ENCODE measurements at regions not wholly inside any gene's neighbourhood (a gene's known extent, or its start where the extent isn't known, plus 50 kb on each side); places are given as distances from the start of the nearest gene placed in this dataset.

- H3K27ac ChIP-seq (ENCODE audit: extremely low read depth, low read depth, low read length), result no peak overlapping the region
- no peaks in the 10 kb centered on the region for H3K4me1 ChIP-seq (ENCODE audit: control insufficient read depth, insufficient read depth, low read length)
- ChIA-PET CTCF (interaction anchor here (0.6 kb wide), 1 partner anchor 84 kb away, joined by 3 read pairs; no protein-coding TSS in a partner anchor), POLR2A (no interaction called here)
- H3K9me3 ChIP-seq (ENCODE audit: control insufficient read depth, insufficient read depth, low read depth, low read length), result no peaks in the 10 kb centered on the region
- H3K36me3 ChIP-seq (ENCODE audit: control insufficient read depth in 2 of 2, insufficient read depth in 1 of 2, low read length in 2 of 2), result no peaks in the 10 kb centered on the region
- H3K4me3 ChIP-seq (ENCODE audit: low read depth, low read length), result no peak overlapping the region
- TF ChIP-seq ZNF518A (tag by site-specific recombination; conservative IDR thresholded peaks at IDR 0.05; ENCODE audit: low read depth) (no peak), ZNF148 (tag by site-specific recombination; IDR thresholded peaks at IDR 0.05; ENCODE audit: borderline replicate concordance) (no peak), ZNF658 (tag by site-specific recombination; IDR thresholded peaks at IDR 0.05) (no peak), BCL11B (tag by site-specific recombination; IDR thresholded peaks at IDR 0.05; ENCODE audit: low read depth) (no peak), ZNF600 (tag by site-specific recombination; IDR thresholded peaks at IDR 0.05) (no peak), ZNF138 (tag by site-specific recombination; IDR thresholded peaks at IDR 0.05; ENCODE audit: borderline replicate concordance) (no peak), HOXA7 (CRISPR knock-in tag; IDR thresholded peaks at IDR 0.05; ENCODE audit: borderline replicate concordance) (no peak), ZNF549 (tag by site-specific recombination; IDR thresholded peaks at IDR 0.05) (no peak), GLI4 (tag by site-specific recombination; IDR thresholded peaks at IDR 0.05) (no peak)
- TF ChIP-seq, protein P1, sequence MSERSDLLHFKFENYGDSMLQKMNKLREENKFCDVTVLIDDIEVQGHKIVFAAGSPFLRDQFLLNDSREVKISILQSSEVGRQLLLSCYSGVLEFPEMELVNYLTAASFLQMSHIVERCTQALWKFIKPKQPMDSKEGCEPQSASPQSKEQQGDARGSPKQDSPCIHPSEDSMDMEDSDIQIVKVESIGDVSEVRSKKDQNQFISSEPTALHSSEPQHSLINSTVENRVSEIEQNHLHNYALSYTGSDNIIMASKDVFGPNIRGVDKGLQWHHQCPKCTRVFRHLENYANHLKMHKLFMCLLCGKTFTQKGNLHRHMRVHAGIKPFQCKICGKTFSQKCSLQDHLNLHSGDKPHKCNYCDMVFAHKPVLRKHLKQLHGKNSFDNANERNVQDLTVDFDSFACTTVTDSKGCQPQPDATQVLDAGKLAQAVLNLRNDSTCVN (tag by site-specific recombination; optimal IDR thresholded peaks at IDR 0.05), result no peak
- TF ChIP-seq, protein P2, sequence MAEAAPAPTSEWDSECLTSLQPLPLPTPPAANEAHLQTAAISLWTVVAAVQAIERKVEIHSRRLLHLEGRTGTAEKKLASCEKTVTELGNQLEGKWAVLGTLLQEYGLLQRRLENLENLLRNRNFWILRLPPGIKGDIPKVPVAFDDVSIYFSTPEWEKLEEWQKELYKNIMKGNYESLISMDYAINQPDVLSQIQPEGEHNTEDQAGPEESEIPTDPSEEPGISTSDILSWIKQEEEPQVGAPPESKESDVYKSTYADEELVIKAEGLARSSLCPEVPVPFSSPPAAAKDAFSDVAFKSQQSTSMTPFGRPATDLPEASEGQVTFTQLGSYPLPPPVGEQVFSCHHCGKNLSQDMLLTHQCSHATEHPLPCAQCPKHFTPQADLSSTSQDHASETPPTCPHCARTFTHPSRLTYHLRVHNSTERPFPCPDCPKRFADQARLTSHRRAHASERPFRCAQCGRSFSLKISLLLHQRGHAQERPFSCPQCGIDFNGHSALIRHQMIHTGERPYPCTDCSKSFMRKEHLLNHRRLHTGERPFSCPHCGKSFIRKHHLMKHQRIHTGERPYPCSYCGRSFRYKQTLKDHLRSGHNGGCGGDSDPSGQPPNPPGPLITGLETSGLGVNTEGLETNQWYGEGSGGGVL (tag by site-specific recombination; IDR thresholded peaks at IDR 0.05), result no peak
Measured at GRCh38 chr13:68214691-68215415, 984.7 kb upstream of the PCDH9 start.

- TF ChIP-seq ZFP37 (tag by site-specific recombination; IDR thresholded peaks at IDR 0.05) (no peak), ZNF394 (tag by site-specific recombination; IDR thresholded peaks at IDR 0.05; ENCODE audit: borderline replicate concordance) (no peak), ZNF791 (tag by site-specific recombination; IDR thresholded peaks at IDR 0.05) (no peak), ZNF404 (tag by site-specific recombination; IDR thresholded peaks at IDR 0.05) (no peak), OSR2 (tag by site-specific recombination; IDR thresholded peaks at IDR 0.05) (no peak), PRDM1 (tag by site-specific recombination; IDR thresholded peaks at IDR 0.05) (no peak)
- TF ChIP-seq, protein P3, sequence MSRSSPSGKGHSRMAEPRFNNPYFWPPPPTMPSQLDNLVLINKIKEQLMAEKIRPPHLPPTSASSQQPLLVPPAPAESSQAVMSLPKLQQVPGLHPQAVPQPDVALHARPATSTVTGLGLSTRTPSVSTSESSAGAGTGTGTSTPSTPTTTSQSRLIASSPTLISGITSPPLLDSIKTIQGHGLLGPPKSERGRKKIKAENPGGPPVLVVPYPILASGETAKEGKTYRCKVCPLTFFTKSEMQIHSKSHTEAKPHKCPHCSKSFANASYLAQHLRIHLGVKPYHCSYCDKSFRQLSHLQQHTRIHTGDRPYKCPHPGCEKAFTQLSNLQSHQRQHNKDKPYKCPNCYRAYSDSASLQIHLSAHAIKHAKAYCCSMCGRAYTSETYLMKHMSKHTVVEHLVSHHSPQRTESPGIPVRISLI (tag by site-specific recombination; IDR thresholded peaks at IDR 0.05), result no peak
- H3K4me1 ChIP-seq (ENCODE audit: control insufficient read depth, insufficient read depth, low read length), result no peaks in the 10 kb centered on the region
- CTCF ChIA-PET, result interaction anchor here (0.6 kb wide), 2 partner anchors 306 to 1154 kb away, joined by 4 to 5 read pairs; no protein-coding TSS in a partner anchor
Measured at GRCh38 chr13:68199271-68199670, 969.1 kb upstream of the PCDH9 start.

More at GRCh38 chr13:68199271-68199670, 969.1 kb upstream of the PCDH9 start:
- POLR2A ChIA-PET, result no interaction called here
- H3K27ac ChIP-seq (ENCODE audit: extremely low read depth, low read depth, low read length), result no peak overlapping the region
- no peak overlapping the region for H3K4me3 ChIP-seq (ENCODE audit: low read depth, low read length)
- H3K36me3 ChIP-seq (ENCODE audit: control insufficient read depth in 2 of 2, insufficient read depth in 1 of 2, low read length in 2 of 2), result no peaks in the 10 kb centered on the region
- no peaks in the 10 kb centered on the region for H3K9me3 ChIP-seq (ENCODE audit: control insufficient read depth, insufficient read depth, low read depth, low read length)
